ENCODE measurements at regions not wholly inside any gene's neighbourhood (a gene's known extent, or its start where the extent isn't known, plus 50 kb on each side); places are given as distances from the start of the nearest gene placed in this dataset.

- TF ChIP-seq CTCF (IDR thresholded peaks at IDR 0.05; ENCODE audit: insufficient read depth, low read length, poor library complexity, severe bottlenecking) = no peak
- no peak for TF ChIP-seq EZH2phosphoT487 (conservative IDR thresholded peaks at IDR 0.05; ENCODE audit: low read length)
Observed at GRCh38 chr18:53918091-53918490, 306.4 kb downstream of the MBD2 start.

Data from SU-DHL-6 (cell line).